ENCODE measurements at regions not wholly inside any gene's neighbourhood (a gene's known extent, or its start where the extent isn't known, plus 50 kb on each side); places are given as distances from the start of the nearest gene placed in this dataset.

DNA sequence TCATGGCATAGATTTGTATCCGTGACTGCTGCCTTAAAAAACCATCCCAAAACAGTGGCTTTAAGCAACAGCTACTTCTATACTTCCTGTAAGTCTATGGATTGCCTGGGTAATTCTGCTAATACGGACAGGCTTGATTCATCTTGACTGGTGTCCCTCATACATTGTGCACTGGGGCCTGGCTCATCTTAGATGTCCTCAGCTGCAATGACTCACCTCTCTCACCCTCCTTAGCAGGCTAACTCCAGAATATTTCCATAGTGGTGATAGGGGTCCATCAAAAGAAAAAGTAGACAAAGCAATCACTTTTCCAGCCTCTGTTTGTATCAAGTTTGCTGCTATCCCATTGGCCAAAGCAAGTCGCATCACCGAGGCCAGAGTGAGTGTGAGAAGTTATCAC, 409.1 kb upstream of the KAZN start:
- DNase-seq (ENCODE audit: low read depth) = no peak

DNA sequence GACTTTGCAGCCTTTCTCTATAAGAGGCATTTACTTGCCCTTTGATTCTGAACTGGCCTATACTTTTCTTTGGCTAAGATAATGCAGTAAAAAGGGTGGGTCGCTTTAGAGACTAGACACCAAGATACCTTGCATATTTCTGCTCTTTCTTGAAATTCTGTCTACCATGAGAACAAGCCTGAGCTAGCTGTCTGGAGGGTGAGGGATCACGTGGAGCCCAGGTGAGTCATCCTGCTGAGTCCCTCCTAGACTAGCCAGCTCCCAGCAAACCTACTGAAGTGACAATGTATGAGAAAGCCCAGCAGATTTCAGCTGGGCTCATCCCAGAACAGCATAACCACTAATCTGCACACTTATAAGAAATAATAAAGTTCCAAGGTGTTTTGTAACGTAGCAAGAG, 408.0 kb upstream of the KAZN start:
- no peak for DNase-seq (ENCODE audit: low read depth)

DNA sequence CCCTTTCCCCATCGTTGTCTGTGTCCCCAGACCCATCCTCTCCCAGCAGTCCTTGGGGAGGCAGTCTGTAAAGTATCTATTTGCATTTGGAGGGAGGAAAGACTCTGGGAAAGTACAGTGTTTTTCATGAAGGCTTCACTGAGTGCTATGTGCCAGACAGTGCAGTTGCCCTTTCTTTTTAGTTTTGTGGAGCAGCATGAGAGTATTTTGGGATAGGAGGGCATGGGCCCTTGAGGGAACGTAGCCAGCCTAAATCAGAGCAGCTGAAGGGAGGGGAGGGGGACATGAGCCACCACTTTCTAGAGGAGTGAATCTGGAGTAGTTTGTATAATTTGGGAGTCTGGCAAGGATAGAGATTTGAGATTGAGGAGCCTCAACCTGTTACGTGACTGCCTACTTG, 404.0 kb upstream of the KAZN start:
- DNase-seq (ENCODE audit: low read depth) = no peak

DNA sequence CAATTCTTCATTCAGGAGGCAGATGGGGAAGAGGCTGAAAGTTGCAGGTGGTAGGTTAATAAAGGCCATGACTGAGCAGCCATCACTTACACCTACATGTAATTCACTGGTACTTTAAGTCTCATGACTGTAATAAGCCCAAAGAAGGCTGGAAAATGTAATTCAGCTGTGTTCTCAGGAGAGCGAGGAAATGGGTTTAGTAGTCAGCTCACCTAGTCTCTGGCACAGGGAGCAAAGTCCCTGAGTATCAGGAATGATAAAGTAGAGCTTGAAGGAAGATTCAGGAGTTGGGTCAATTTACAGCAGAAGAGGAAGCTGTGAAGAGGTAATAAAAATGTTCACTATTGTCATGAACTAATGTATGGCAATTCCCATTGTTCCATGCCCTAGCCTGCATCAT, 393.4 kb upstream of the KAZN start:
- DNase-seq (ENCODE audit: low read depth) = no peak

DNA sequence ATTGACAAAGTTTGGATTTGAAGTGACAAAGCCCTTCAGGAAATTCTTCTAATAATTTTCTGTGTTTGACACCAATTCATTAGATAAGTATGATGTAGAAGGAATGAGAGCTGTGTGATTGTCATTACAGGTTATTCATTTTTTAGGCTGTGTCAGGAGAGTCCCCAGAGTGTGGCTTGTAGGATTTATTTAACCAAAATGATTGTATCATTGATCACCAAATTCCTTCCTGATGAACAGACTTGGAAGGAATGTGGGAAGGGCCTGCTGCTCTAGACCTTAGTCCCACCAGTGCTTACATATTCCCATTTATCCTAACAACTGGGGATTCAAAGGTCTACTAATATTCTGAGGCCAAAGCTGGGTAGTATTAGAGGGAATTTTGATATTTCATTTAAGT, 383.3 kb upstream of the KAZN start:
- DNase-seq (ENCODE audit: low read depth) = no peak

DNA sequence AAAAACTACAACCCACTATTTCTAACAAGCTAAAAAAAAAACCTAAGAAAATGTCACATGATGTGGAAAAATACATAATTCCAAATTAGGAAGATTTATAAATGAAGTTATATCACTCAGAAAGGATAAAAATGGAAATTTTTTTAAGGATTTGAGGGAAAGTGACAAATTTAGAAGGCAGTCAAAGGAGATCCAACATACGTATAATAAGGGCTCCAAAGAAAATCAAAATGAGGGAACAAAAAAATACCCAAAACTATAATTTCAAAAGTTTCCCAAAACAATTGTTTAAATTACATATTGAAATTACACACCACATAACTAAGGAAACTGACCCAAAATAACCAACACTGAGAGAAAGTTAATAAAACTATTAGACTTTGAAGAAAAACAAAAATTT, 381.1 kb upstream of the KAZN start:
- no peak for DNase-seq (ENCODE audit: low read depth)

DNA sequence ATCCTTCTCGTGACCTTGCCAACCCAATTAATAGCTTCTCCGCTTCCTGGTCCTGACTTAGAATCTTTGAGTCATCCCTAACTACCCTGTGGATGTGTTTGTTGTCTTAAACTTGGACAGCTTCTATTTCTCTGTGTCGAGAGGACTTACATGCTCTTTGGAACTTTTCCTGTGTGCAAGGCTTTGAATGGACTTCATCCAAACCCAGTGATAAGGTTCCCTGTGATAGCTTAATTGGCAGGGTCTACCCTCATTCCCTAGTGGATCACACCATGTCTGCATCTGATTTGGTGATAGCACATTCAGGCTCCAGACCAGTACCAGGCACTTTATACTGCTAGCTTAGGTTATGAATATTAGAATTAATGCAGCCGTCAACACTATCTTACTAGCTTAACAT, 378.2 kb upstream of the KAZN start:
- DNase-seq (ENCODE audit: low read depth) = no peak

DNA sequence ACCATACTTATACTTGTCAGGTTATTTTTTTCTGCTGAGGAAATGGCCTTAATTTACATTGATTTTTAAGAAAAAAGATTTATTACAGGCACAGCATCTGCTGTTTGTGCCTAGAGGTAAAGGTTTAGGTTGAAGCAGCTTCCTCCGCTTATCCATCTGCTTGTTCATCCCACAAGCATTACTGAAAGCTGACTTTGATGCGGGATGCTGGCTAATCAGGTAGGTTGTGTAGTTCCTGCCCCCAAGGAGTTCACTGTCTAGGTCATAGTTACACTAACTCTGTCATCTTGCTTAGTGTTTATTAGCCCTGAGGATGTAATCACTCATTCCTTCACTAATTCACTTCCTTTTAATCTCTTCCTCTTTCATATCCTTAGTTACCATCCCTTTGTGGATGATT, 377.7 kb upstream of the KAZN start:
- DNase-seq (ENCODE audit: low read depth) = no peak

DNA sequence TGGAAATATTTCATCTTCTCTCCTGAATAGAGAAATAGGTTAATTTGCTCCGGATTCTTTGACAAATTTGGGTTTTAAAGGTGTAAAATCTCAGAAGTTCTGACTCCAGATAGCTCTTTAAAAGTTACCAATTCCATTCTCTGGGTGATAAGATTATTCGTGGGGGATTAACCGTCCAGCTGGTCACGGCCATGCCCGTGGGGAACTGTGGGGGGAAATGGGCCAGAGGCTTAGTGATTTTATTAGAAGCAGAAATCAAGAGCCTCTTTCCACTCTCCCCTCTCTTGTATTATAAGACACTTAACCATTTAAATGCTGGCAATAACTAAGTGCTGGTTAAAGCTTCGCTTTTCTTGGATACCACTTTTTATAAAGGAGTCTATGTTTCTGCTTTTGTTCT, 376.4 kb upstream of the KAZN start:
- DNase-seq (ENCODE audit: low read depth) = no peak

DNA sequence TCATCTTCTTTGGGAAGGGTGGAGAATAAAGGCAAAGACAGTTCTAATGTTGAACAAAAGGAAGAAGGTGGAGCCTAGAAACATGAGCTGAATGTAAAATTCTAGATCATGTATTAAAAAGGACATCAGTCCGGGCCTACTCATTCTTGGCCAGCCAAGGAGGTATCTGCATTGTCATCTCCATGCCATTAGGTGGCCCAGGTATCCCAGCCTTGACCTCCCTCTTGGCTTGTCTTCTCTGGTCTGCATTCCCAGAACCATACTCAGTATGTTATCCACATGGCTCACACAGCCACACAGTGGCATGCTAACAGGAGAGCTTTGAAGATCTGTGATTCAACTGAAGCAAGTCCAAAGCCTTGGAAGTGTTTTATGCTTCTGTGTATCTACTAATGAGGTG, 369.8 kb upstream of the KAZN start:
- DNase-seq (ENCODE audit: low read depth) = no peak

DNA sequence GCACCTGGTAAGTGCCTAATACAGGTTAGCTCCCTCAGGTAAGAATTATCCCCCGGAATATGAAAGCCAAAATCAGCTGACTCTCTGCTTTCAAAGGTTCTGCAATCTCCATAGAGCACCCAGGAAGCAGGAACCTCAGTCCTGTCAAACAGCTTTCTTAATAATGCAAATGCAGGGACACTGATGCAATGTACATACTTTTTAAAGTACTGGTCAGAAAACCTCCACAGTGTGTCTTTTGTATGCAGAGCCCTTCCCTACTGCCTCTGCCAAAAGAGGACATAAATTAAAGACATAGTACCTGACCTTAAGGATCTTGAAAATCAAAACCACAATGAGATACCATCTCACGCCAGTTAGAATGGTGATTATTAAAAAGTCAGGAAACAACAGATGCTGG, 365.0 kb upstream of the KAZN start:
- DNase-seq (ENCODE audit: low read depth) = no peak

DNA sequence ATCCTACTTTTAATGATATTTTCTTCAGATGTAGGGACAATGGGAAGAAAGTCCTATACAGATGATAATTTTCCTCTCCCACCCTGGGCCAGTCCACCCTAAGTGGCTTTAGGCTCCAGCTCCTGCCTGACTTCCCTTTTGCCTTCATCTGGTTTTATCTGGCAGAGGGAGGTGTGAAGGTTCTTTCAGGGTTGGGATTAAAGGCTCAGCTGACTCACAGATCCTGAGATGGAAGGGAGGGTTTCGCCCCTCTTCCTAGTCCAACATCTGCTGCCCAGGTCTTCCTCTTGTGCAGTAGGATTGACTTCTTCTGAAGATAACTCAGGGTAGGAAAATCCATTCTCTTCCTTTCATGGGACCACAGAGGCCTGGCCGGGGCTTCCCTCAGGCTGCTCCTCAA, 362.4 kb upstream of the KAZN start:
- no peak for DNase-seq (ENCODE audit: low read depth)

DNA sequence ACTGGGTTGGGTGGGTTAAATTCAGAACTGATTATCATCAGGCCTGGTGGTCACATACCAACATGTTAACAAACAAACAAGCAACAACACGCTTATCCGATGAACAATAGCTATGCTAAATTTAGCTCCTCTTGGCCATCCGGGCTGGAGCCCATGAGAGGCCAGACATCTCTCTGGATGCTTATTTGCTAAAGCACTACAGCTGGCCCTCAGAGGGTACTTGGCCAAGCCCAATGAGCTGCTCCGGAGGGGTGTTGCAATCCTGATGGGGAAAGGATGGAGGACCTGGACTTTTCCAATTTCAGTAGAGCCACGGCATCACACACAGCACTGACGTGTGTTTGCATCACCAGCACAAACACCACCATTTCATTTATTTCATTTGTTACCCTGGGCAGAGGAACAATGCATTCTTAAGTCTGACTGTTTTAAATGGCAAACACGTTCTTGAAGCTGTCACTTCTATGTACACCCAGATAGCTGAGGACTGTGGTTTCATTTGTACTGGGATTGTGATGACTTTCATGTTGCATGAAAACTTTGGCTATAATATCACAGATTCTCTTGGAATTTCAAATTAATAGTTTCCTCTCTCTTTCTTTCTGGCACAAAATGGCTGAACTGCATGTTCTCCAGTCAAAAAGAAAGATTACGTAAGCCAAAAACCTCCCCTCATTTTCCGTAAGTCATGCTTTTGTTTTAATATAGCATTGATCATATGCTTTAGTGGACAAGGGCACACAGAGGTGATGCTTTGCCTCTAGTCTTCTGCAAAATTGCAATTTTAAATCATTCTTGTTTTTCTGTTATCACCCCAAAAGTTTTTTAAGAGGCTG, 359.8 kb upstream of the KAZN start:
- DNase-seq (ENCODE audit: low read depth) = no peak

DNA sequence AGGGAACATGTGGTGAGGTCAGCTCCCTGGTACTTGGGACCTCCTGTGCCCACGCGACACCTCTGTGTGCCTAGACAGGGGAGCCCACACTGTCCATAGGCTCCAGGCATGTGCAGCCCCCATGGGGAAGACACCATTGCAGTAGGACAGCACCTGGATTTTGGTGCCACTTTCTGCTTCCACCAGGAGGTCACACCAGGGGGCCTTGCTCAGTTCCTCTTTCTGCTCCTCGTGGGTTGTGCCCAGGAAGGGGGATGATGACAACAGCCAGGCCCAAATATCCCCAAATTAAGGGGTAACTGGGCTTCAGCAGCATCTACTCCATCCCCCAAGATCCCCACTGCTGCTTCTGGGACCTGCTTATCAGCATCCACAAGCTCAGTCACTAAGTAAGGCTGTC, 358.2 kb upstream of the KAZN start:
- DNase-seq (ENCODE audit: low read depth) = no peak

DNA sequence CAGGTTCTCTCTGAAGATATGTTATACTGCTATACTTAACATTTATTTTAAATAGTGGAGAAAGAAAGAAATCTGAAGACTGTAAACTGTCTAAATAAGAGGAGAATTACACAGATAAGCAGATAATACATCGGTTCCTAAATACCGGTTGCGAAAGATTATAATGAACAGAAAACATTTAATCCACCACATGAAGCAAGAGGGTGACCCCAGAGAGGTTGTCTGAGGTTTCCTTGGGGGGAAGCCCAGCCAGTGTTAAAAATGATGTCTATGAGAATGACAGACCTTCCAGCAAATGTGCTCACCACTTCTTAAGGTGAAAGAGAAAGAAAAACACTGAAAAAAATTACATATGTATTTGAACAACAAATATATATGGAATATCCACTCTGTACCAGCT, 356.4 kb upstream of the KAZN start:
- DNase-seq (ENCODE audit: low read depth) = no peak

DNA sequence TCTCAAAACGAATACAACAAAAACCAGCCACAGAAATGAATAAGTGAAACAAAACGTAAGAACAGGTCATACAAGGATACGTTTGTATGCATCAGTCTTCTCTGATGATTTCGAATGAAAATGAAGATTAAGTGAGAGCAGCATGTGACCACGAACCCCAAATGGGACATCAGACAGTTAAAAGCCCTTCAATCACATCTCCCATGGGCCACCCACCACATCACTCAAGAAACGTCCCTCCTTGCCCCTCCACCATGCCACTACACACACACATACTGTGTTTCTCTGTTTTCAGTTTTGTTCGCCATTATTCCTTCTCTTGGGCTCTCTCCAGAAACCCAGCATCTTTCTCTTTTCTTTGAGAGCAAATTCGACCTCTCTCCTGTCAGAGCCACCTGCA, 355.6 kb upstream of the KAZN start:
- DNase-seq (ENCODE audit: low read depth) = no peak

DNA sequence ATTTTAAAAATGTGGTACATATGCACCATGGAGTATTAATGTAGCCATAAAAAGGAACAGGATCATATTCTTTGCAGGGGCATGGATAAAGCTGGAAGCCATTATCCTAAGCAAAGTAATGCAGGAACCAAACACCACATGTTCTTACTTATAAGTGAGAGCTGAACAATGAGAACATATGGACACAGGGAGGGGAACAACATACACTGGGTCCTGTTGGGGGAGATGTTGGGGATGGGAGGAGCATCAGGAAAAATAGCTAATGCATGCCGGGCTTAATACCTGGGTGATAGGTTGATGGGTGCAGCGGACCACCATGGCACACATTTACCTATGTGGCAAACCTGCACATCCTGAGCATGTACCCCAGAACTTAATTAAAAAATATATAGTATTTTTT, 352.5 kb upstream of the KAZN start:
- no peak for DNase-seq (ENCODE audit: low read depth)

DNA sequence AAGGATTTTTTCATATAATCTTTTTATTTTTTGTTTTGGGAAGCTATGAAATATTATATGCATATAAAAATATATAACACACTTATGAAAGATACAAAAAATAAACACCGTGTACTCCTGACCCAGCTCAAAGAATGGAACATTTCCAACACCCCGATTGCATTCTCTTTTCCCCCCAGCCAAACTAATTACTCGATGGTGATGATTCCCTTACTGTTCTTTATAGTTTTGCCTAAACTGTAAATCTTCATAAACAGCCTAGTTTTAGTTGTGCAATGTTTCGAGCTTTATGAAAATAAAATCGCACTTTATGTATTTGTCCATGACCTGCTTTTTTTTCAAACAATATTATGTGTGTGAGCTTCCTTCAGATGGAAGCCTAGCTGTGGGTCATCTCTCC, 352.0 kb upstream of the KAZN start:
- DNase-seq (ENCODE audit: low read depth) = no peak

DNA sequence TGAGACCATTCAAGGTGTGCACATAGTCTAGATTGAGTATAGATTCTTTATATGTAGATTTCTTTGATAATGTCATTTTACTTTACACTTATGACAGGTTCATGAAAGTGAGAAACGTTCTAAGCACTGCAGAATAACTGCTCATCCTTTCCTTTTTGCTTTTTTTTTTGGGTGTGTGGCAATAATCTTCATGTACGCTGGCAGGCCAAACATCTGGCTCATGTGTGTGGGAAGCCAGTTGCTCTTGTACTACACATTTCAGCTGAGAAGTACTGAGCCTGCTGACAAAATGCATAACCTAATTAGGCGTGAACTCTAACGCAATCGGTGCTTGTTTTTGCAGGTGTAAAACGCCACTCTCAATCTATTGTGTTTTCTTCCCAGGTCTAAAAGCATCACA, 350.8 kb upstream of the KAZN start:
- no peak for DNase-seq (ENCODE audit: low read depth)

DNA sequence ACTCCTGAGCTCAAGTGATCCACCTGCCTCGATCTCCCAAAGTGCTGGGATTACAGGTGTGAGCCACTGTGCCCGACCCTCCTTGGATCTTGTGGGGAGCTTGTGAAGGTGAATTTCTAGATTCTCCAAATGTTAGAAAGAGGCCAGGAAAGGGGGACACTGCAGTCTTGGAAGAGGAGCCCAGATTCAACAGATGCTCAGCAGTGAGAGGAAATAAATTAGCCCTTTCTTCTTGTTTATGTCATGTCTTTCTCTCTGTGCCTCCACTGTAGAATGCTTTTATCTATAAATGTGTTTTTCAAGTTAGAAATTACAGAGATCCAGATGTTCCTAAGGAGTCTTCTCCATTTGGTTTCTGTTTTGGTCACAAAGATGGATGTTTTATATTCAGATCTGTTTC, 346.6 kb upstream of the KAZN start:
- no peak for DNase-seq (ENCODE audit: low read depth)

DNA sequence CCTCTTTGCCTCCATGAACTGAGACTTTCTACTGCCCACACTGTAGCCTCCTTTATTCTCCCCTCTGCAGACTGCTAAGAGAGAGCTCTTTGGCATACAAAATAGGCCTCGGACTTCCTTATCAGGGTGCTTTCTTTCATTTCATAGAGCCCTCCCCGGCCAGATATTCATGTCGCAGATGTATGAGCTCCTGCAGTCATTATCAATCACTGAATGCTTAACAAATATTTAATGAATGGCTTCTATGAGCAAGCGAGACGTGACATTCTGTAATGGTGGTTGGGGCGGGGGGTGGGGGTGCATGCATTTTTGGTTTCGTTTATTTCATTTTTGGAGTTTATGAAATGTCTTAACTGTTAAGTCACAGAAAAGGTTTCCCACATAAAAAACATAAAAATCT, 344.8 kb upstream of the KAZN start:
- DNase-seq (ENCODE audit: low read depth) = no peak

DNA sequence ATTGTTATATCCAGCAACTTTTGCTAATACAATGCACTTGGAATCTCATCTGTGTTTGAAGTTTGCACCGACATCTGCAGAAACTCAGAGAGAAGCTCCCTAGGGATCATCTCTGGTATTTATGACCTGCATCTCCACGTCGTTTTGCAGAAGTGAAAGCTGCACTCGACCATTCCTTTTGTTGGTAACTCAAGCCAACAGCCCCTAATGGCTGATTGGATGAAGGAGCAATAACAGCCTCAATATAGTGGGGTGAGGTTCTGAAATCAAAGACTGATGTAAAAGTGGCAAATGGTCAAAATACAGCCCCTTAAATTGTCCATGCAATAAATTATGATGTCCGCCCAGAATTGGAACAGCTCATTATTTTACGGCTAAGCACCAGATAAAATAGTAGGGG, 344.2 kb upstream of the KAZN start:
- DNase-seq (ENCODE audit: low read depth) = no peak

DNA sequence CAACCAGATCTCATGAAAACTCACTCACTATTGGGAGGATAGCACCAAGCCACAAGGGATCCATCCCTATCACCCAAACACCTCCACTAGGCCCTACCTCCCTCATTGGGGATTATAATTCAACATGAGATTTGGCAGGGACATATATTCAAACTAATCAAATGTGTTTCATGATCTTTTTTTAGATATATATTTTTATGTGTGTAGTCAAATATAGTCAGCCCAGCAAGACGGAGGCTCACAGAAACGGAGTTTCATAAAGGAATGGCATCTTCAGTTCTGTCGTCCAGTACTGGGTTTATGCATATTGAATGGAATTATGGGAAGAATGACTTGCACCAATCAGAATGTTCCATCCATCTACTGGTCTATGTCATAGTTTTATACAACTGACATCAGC, 343.3 kb upstream of the KAZN start:
- DNase-seq (ENCODE audit: low read depth) = no peak

DNA sequence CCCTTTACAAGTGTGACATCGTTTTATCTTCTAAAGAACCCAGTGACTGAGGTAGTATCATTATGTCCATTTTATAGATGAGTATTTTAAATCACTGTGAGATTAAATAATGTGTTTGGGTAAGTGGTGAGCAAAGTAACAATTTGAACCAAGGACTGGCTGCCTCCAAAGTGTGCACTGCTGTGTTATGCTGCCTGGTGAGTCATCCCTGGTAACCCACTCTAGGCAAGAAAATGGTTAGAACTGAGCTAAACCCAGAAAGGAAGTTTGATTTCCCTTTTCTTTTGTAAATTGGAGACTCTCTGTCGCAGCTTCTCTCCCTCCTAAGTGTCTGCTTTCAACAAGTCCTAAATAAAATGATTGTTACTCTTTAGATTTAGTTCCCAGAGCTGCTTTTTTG, 342.8 kb upstream of the KAZN start:
- DNase-seq (ENCODE audit: low read depth) = no peak

Data from T follicular helper cell (primary cell).